Stromal cell of bone marrow (primary cell): ENCODE measurements at regions not wholly inside any gene's neighbourhood (a gene's known extent, or its start where the extent isn't known, plus 50 kb on each side); places are given as distances from the start of the nearest gene placed in this dataset.
"Not testable (repeated sequence)": the region's sequence is repeated elsewhere in the genome, so short reads cannot be mapped to it uniquely, and the experiment has no call there.

Experiments used
- DNase-seq: peaks from one replicate; pipeline ENCODE4 v3.0.0-alpha.2; 2012; ENCODE audit warnings: low read depth

- no peak for DNase-seq
Measured at GRCh38 chrX:19237901-19238300, 105.8 kb upstream of the PDHA1 start.

- DNase-seq = no peak
Measured at GRCh38 chrX:19243431-19243830, 100.3 kb upstream of the PDHA1 start.

DNA sequence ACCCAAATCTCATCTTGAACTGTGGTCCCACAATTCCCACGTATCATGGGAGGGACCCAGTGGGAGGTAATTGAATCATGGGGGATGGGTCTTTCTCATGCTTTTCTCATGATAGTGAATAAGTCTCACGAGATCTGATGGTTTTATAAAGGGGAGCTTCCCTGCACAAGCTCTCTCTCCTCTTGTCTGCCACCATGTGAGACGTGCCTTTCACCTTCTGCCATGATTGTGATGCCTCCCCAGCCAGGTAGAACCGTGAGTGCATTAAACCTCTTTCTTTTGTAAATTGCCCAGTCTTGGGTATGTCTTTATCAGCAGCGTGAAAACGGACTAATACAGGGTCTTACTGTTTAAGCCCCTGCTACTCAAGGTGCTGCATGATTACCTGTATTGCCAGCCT, 98.8 kb upstream of the PDHA1 start:
- not testable (repeated sequence) for DNase-seq

DNA sequence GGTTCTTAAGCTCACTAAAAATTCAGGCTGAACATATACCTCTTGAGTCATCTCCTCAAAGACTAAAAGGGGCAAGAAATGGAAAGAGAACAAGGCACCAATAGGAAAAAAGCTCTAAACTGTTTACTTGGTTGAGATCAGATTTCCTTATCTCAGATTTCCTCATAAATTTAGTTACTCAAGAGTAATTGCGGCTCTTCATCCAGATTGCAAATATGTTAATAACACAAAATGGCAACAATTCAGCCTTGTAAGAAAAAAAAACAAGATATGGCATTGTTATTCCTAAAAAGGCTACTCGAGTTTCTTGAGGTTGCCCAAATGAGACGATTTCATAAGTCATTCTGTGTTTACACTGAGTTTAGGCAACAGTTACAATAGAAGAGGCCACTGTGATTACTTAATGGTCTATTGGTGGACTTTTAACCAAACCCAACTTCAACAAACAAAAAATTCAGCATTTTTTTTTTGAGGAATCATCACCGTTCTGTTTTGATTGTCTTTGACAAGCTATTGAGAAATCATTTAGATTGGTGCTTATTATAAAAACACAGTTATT, 97.9 kb upstream of the PDHA1 start:
- peak; percentile 21 for DNase-seq

GRCh38 chrX:19256986-19257385, 86.7 kb upstream of the PDHA1 start:
- DNase-seq = peak; percentile 57

DNA sequence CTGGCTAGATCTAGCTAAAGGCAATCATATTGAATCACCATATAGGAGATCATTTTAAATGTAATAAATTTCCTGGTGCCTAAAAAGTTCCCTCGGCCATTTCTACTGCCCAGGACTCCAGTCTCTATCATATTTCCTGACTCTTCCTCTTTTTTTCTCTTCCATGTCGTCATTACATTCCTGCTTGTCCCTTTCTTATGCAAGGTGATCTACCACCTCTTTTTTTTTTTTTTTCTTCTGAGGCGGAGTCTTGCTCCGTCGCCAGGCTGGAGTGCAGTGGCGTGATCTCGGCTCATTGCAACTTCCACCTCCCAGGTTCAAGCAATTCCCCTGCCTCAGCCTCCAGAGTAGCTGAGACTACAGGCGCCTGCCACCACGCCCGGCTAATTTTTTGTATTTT, 82.7 kb upstream of the PDHA1 start:
- not testable (repeated sequence) for DNase-seq

DNA sequence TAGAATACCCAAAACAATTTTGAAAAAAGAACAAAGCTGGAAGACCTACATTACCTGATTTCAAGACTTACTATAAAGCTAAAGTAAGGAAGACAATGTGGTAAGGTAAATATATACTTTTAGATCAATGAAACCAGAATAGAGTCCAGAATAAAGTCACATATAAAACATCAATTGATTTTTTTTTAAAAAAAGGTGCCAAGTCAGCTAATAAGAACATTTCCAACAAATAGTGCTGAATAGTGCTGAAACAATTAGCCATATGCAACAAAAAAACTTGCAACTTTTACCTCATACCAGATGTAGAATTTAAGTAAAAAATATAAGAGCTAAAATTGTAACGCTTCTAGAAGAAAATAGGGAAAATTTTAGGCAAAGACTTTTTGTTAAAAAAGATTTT, 73.0 kb upstream of the PDHA1 start:
- DNase-seq = no peak

DNA sequence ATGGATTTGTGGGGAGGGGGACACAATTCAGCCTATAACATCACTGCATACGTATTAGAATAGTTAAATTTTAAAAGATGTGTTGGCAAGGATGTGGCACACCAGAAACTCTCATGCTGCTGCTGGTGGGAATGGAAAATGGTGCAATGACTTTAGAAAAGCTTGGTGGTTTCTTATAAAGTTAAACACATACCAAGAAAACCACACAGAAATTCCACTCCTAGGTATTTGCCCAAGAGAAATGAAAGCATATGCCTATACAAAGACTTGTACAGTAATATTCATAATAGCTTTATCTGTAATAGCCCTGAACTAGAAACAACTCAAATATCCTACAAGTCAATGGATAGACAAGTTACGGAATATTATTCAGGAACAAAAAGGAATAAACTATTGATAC, 71.3 kb upstream of the PDHA1 start:
- peak; percentile 30 for DNase-seq

DNA sequence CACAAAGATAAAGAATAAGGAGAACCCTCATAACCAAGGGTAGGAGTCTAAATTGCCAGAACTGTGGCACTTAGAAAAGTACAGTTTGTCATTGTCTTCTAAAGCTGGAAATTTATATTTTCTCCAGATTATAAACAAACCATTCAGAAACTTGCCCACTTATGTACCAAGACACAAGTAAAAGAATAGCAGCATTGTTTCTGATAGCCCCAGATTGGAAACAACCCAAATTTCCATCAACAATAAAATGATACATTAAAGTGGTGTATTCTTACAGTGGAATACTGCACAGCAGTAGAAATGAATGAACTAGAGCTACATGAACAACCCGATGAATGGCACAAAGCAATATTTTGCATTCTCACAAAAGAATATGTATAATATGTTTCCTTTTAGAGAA, 63.1 kb upstream of the PDHA1 start:
- no peak for DNase-seq

DNA sequence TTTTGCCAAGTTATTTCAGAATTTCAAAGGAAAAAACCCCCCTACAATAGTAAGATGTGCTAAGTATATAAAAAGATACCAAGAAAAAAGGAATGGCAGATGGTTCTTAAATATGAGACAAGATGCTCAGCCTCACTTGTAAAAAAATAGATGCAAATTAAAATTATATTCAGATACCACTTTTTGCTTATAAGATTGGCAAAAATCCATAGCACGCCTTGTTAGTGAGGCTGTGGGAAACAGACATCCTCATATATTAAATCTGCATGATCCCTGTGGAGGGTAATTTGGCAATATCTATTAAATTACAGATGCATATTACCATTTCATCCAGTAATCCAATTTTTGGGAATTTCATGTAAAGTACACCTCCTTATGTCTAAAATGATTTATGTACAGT, 62.5 kb upstream of the PDHA1 start:
- DNase-seq = no peak

DNA sequence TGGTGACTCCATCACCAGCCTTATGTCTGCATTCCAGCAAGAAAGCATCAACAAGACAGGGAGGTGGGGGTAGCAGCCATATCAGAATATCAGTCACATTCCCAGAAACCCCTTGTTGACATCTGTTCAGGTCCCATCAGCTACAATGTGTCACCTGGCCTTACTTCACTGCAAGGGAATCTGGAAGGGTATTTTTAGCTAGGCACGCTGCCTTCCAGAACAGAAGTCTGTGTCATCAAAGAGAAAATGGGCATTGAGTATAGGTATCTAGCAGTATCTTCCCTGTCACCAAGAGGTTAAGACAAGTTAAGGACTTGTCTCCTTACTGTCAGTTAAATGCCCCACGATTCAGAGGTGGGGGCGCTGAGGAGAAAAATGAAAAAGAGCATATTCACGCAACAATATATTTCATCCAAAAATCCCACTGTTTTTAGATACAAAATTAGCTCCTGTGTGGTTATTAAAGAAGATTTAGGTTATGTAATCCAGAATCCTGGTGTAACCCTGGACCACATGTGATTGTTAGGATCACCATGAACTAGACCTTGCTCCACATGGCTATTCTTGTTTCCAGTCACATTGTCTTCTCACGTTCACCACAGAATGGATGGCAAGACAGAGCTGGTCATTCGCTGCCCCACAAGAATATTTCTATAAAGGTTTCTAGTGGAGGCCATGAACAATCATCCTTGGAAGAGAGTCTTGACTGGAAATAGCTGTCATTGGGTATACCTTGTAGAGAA, 60.0 kb upstream of the PDHA1 start:
- DNase-seq = no peak

- DNase-seq = no peak
Measured at GRCh38 chrX:19285857-19286256, 57.9 kb upstream of the PDHA1 start.

GRCh38 chrX:19291086-19291485, 52.6 kb upstream of the PDHA1 start:
- no peak for DNase-seq

DNA sequence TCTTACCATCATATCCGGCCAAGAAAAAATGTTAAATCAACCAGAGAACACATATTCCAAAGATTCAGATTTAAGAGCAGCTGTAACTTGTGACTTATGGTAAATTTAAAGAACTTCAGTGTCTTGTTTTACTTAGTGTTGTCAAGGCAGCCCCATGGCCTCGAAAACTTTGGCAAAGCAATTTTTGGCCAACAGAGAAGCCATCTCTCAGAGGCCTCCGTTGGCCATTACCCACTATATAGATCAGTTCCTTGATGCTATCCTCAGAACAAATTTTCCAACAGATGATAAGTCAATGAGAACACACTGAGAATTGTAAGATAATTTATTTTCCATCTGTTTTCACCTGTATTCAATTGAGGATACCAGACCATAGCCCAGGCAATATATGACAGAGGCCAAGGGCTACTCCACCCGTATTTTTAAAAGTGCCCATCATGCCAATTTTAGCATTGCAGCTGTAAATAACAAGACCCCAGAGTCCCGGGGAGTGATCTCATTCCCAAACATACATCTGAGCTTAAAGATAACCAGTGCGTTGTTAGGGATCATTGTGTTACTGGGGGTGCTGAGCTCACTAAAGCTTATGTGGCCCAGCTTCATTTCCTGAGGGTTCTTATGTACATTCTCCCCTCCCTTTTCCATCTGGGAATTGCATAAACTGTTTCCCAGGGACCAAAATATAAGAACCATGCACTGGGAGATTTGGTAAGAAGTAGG, 50.0 kb upstream of the PDHA1 start:
- no peak for DNase-seq
